ENCODE measurements at regions not wholly inside any gene's neighbourhood (a gene's known extent, or its start where the extent isn't known, plus 50 kb on each side); places are given as distances from the start of the nearest gene placed in this dataset.

DNA sequence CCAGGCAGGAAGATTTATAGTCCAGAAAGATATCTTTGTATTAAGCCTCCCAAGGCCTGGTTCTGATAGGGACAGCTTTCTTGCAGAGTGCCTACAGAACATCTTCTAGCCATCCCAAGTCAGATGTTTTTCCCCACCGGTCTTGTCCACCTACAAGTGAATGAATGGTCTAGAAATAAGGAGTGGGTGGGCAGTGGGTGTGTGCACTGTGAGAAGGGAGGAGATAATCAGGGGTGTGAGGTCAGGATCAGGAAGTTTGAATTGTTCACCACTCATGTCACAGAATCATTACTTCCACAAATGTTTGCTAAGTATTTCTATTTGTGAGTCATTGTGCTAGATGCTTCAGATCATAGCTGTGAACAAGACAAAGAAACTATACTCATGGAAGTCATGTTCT is 332.6 kb downstream of the NKX6-1 start:
- no peak for DNase-seq (ENCODE audit: low read depth)
- H3K4me3 ChIP-seq (ENCODE audit: low read depth, low read length) = no peak overlapping the region
- TF ChIP-seq CTCF (conservative IDR thresholded peaks at IDR 0.05; ENCODE audit: low read depth, low read length) = no peak

- TF ChIP-seq CTCF (conservative IDR thresholded peaks at IDR 0.05; ENCODE audit: low read depth, low read length) = no peak
- DNase-seq (ENCODE audit: low read depth) = no peak
- H3K4me3 ChIP-seq (ENCODE audit: low read depth, low read length) = no peak overlapping the region
Observed at GRCh38 chr4:84164201-84164600, 334.9 kb downstream of the NKX6-1 start.

DNA sequence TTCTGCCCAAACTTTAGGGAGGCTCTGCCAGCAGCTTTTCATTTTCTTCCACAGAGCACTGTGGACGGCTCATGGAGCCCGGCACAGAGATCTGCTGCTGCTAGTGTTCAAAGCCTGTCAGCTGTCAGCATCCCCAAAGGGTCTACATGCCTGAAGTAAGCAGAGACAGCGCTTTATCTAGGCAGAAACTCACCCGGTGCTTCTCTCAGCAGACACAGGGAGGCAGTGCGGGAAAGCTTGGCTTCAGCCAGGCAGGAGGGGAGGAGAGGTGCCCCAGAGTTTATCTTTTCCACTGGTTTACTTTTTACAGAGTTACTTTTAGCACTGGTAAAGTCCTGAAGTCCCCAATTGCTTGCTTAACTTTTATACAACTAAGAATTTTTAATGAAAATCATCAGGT is 339.3 kb downstream of the NKX6-1 start:
- DNase-seq (ENCODE audit: low read depth) = no peak
- peak; percentile 81 for TF ChIP-seq CTCF (conservative IDR thresholded peaks at IDR 0.05; ENCODE audit: low read depth, low read length)
- H3K4me3 ChIP-seq (ENCODE audit: low read depth, low read length) = no peak overlapping the region

- no peak overlapping the region for H3K4me3 ChIP-seq (ENCODE audit: low read depth, low read length)
- no peak for DNase-seq (ENCODE audit: low read depth)
- TF ChIP-seq CTCF (conservative IDR thresholded peaks at IDR 0.05; ENCODE audit: low read depth, low read length) = no peak
Observed at GRCh38 chr4:84158670-84159069, 340.4 kb downstream of the NKX6-1 start.

DNA sequence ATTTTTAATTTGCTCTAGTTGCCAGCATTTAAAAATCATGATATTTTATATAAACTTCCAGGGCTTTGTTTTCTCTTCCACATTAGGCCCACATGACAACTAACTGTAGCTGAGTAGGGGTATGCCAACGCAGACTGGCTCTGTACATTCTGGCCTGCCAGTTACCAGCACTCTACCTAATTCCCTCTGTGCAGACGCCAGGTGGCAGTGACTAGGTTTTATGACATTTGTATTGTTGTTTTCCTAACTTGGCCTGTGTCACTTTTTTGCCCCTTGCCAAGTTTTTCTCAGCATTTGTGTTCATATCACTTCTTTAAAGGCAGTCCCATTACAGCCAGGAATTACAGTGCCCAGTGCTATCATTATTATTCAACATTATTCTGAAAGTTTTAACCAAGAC is 347.5 kb downstream of the NKX6-1 start:
- DNase-seq (ENCODE audit: low read depth) = no peak
- TF ChIP-seq CTCF (conservative IDR thresholded peaks at IDR 0.05; ENCODE audit: low read depth, low read length) = peak; percentile 4

DNA sequence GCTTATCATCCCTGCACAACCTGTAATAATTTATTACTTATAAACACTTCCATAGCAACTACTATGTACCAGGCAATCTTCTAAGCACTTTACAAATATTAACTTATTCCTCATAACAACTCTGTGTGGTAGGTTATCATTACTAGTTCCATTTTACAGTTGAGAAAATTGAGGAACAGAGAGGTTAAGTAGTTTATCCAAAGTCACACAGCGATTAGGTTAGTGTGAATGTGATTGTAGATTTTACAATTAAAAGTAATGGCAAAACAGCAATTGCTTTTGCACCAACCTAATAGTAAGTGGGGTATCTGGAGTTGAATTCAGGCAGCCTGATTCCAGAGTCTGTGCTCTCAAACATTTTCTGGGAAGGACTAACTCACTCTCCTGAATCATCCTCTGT is 348.9 kb downstream of the NKX6-1 start:
- no peak for DNase-seq (ENCODE audit: low read depth)
- no peak for TF ChIP-seq CTCF (conservative IDR thresholded peaks at IDR 0.05; ENCODE audit: low read depth, low read length)
- no peak overlapping the region for H3K4me3 ChIP-seq (ENCODE audit: low read depth, low read length)

More for the DNA sequence above, 347.5 kb downstream of the NKX6-1 start:
- H3K4me3 ChIP-seq (ENCODE audit: low read depth, low read length) = no peak overlapping the region

DNA sequence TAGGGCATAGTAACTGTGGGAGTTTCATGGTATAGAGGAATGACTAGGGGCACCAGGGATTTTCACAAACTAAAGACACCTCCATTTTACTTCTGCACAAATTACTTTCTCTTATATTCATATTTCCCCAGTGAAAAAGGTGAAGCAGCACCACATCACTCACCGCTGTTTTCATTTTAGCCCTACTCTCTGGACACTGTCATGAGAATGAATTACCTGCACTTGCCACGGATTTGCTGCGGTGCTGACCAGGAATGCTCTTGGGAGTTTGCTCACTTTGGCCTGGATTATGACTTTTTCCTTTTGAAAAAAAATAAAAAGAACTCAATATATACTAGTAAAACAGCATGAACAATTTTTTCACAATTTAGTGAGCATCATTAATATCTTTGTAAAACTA is 351.3 kb downstream of the NKX6-1 start:
- TF ChIP-seq CTCF (conservative IDR thresholded peaks at IDR 0.05; ENCODE audit: low read depth, low read length) = no peak
- DNase-seq (ENCODE audit: low read depth) = no peak
- H3K4me3 ChIP-seq (ENCODE audit: low read depth, low read length) = no peak overlapping the region

Data from epithelial cell of proximal tubule (primary cell).